Ammon's horn (tissue), 1 donor: ENCODE measurements at regions not wholly inside any gene's neighbourhood (a gene's known extent, or its start where the extent isn't known, plus 50 kb on each side); places are given as distances from the start of the nearest gene placed in this dataset.

Source experiments
- DNase-seq: peaks from one replicate; pipeline ENCODE4 v3.0.0-alpha.2; 2016; ENCODE audit warnings: low spot score

DNA sequence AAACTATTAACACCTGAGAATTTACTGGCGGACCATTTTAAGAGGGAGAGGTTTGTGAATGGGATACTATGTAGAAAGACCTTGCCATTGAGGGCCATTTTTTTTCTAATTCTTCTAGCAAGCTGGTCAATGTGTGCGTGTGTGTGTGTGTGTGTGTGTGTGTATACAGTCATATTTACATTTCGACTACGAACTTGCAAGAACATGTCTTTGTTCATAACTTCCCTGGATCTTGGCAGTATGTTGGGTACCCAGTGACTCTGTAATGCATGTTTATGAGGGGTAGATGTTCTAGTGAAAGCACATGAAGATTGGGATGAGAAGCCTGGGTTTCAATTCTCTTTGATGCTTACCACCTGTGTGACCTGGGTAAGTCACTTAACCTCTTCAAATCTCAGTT is 133.6 kb downstream of the UBE2E3 start:
- DNase-seq, result no peak

DNA sequence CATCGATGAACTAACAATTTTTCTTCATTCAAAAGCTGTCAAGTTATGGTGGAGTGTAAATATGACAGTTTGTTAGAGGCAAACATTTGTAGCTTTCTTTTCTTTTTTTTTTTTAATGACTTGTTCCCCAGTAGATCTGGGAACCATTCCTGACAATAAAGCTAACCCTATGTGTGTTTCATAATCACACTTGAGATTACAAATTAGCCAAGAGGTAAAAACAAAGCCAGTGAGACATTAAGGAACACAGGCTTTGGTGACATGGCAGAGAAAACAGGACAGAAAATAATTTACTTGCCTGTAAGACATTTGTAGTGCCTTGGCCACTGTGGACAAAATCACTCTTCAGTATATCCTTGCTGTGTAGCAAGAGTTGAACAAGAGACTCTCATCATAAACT is 135.9 kb downstream of the UBE2E3 start:
- no peak for DNase-seq

GRCh38 chr2:181117206-181117925 is 137.0 kb downstream of the UBE2E3 start:
- DNase-seq, result peak; percentile 4

- no peak for DNase-seq
Observed at GRCh38 chr2:181120625-181121024, 140.2 kb downstream of the UBE2E3 start.

- no peak for DNase-seq
Observed at GRCh38 chr2:181121996-181122395, 141.6 kb downstream of the UBE2E3 start.

GRCh38 chr2:181122601-181123000 is 142.2 kb downstream of the UBE2E3 start:
- DNase-seq, result no peak

GRCh38 chr2:181123798-181124231 is 143.4 kb downstream of the UBE2E3 start:
- no peak for DNase-seq

- DNase-seq, result no peak
Observed at GRCh38 chr2:181124497-181124896, 144.1 kb downstream of the UBE2E3 start.

- DNase-seq, result no peak
Observed at GRCh38 chr2:181125359-181125758, 145.0 kb downstream of the UBE2E3 start.

- no peak for DNase-seq
Observed at GRCh38 chr2:181126311-181126868, 146.0 kb downstream of the UBE2E3 start.

- no peak for DNase-seq
Observed at GRCh38 chr2:181128199-181128598, 147.8 kb downstream of the UBE2E3 start.

- DNase-seq, result no peak
Observed at GRCh38 chr2:181129364-181130056, 149.1 kb downstream of the UBE2E3 start.

DNA sequence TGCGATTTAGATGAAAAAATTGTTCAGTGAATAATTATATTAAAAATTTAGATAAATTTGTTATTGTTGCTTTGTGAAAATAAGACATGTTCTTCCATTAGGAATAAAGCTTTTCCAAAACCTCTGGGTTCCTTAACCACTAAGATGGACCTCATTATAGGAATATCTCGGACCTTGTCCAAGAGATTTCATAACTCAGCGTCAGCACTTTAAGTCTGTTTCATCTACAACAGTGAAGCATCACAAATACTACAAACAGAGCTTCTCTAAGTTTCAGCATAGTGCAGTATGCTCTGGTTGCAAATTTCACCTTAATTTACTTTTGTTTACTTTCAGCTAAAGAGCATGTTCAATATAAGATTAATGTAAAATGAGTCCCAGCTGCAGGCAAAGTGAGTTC is 150.3 kb downstream of the UBE2E3 start:
- DNase-seq, result no peak

GRCh38 chr2:181131584-181131983 is 151.2 kb downstream of the UBE2E3 start:
- DNase-seq, result no peak

DNA sequence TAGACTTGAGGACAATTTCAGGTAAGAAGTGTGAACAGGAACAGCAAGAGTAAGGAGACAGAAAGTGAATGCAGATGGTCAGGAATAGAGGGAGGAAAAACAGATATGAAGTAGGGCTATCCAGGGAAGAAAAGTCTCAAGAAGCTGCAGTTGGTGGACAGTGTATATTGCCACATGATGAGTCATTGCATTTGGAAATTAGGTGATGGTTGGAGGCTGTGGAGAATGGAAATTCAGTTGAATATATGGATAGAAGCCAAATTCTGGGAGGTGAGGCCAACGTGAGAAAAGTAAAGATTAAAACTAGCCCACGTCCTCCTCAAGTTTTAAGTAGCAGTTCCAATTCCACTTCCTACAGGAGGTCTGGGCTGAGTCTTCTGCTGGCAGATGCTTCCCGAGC is 158.4 kb downstream of the UBE2E3 start:
- DNase-seq, result no peak

DNA sequence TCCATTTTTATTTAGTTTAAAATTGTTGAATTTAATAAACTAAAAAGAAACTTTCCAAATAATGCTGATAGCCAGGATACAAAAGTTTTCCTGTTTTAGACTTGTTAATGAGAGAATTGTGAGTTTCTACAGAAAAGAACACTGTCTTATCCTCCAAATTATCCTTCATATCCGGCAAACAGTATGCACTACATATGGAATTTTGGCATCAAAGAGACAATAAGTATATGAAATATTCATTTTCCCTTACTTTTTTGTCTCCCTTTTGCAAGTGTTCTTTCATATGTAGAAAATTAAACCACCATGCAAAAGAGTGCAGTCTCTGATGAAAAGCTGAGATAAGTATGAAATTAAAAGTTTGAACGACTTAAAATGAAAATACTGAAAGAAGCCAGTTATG is 159.4 kb downstream of the UBE2E3 start:
- no peak for DNase-seq

DNA sequence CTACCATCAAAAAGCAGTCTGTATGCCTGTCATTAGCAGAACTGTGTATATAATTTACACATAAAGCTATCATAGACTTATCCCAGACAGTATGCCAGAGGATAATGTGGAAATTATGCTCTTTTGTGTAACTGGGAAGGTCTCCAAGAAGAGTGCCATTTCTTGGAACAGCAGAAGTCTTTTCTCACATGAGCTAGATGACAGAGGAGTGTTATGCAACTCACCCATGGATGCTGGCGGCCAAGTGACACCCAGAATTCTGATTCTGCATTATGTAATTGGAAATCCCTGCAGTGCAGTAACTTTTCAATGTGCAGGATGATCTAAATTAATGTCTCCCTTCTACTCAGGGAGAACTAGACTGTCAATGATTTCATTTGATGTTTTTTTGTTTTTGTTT is 160.0 kb downstream of the UBE2E3 start:
- DNase-seq, result peak; percentile 22

DNA sequence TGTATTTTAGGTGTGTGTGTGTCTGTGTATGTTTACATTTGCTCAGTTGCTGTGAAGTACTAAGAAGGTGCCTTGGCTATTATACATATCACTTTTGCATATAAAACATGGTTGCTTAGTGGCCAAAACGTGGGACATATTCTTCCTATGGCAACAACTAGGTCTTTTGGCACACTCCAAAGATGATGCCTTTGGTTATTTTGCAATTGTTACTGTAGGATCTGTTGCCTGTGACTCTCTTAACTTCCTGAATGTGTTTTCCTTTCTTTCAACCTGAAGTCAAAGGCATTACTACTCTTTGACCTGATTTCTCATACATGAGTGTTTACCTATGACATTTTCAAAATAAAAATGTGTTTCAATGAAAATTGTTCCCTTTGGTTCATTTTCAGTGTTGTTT is 160.5 kb downstream of the UBE2E3 start:
- DNase-seq, result no peak

DNA sequence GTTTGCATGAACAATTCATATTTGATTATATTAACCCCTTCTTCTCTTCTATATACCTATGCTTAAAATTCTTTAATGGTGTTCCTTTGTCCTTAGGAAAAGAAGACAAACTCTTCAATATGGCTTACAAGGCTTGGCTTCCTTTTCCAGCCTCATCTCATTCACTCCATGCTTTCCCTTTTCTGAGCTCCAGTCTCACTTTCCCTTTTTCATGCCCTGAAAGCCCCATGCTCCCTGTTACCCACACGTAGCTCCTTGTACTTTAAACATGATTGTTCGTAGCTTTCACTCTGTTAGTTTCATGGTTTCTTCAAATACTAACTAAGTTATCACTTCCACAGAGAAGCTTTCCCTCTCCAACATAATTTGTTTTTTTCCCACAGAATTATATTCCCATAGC is 161.3 kb downstream of the UBE2E3 start:
- no peak for DNase-seq

DNA sequence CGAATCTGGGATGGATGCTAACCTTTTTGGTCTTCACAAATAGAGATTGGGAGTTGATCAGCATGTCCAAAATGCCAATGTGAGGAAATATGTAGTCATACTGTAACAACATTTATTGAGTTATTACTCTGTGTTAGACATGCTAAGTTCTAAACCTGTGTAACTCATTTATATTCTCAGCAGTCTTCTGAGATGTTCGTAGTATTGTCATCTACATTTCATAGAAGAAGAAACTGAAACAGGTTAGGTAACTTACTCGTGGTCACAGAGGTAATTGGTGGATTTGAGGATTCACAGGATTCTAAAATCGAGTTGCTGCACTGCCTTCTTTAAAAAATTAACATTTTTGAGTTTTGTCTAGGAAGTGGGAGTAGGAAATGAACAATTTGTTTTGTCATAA is 162.1 kb downstream of the UBE2E3 start:
- no peak for DNase-seq

- DNase-seq, result no peak
Observed at GRCh38 chr2:181143790-181144300, 163.4 kb downstream of the UBE2E3 start.

DNA sequence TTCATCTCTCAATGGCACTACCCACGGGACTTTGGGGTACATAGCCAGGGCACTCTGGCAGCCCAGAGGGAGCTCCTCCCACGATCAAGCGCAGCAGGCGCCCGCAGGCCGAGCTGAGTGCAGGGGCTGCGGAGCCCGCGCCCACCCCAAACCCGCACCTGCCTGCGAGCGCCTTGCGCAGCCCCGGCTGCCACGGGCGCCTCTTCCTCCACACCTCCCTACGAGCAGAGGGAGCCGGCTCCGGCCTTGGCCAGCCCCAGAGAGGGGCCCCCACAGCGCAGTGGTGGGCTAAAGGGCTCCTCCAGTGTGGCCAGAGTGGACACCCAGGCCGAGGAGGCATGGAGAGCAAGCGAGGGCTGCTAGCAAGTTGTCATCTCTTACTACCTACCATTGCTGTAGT is 165.2 kb downstream of the UBE2E3 start:
- DNase-seq, result no peak

DNA sequence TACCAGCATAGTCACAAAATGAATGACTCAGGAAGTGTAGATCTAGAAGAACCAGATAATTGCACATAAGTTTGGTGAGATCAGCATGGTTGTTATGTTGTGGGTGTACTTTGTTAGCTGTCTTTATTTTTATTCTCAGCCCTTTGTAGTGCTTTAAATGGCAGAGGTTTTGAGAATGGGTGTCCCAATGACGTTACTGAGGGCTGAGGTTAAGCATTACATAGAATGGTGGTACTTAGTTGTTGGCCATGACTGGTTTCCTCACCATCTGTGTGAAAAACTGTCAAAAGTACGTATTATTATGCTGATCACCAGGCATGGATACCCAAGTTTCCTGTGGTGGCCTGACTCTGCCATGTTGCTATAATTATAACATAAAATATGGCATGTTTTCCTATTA is 165.8 kb downstream of the UBE2E3 start:
- DNase-seq, result no peak
